Astrocyte (in vitro differentiated cells and primary cell): ENCODE measurements at regions not wholly inside any gene's neighbourhood (a gene's known extent, or its start where the extent isn't known, plus 50 kb on each side); places are given as distances from the start of the nearest gene placed in this dataset.

Source experiments
- CTCF ChIP-seq: IDR thresholded peaks from 2 replicates; pipeline ENCODE4 v1.5.1; 2011; ENCODE audit warnings: low read depth, mild to moderate bottlenecking, inconsistent platforms, low read length, moderate library complexity; ENCODE audit not compliant: insufficient read depth
- EZH2 ChIP-seq: IDR thresholded peaks from 2 replicates; pipeline ENCODE4 v1.6.1; 2012; ENCODE audit warnings: mild to moderate bottlenecking, low read length, inconsistent platforms; ENCODE audit not compliant: insufficient read depth

- no peak for TF ChIP-seq CTCF
- TF ChIP-seq EZH2: no peak
These were observed 51.6 kb upstream of the ZC3H11B start for GRCh38 chr1:219664310-219665029.
